GM12878 (cell line): ENCODE measurements at regions not wholly inside any gene's neighbourhood (a gene's known extent, or its start where the extent isn't known, plus 50 kb on each side); places are given as distances from the start of the nearest gene placed in this dataset.

ENCODE experiments used
- ATAC-seq: fragments of 200-7000 bp; cut with Tn5 transposase; 3 replicates; pipeline ENCODE4 v1.9.1; 2020; ENCODE audit warnings: mild to moderate bottlenecking, moderate library complexity
- BruUV-seq: library from RNA; stranded (reverse); fragments of 400-500 nt; replicated peaks from 2 replicates; lab custom pipeline; 2021; lab: Mats Ljungman, UMichigan
- CTCF ChIA-PET: fragments of 300-600 bp; sonication (Branson Sonifier 250); formaldehyde crosslinking; extraction: SDS; loops from one replicate; lab custom pipeline; 2021; ENCODE audit warnings: inconsistent platforms; lab: Yijun Ruan, JAX
- POLR2A ChIA-PET: fragments of 350-600 bp; formaldehyde crosslinking; extraction: SDS; loops from one replicate; lab custom pipeline; 2021; ENCODE audit warnings: inconsistent platforms; lab: Charles Lee
- RAD21 ChIA-PET: fragments of 300-600 bp; sonication (Branson Sonifier 250); formaldehyde crosslinking; loops from one replicate; lab custom pipeline; 2023; ENCODE audit warnings: antibody characterized with exemption; ENCODE audit not compliant: unreplicated experiment; lab: Charles Lee
- SMC1A ChIA-PET: fragments of 300-600 bp; sonication (Branson Sonifier 250); formaldehyde crosslinking; loops from one replicate; lab custom pipeline; 2023; ENCODE audit not compliant: unreplicated experiment, uncharacterized antibody; lab: Charles Lee
- DNase-seq: peaks from one replicate; pipeline ENCODE4 v3.0.0-alpha.2; 2011; ENCODE audit warnings: low read depth, low spot score
- FAIRE-seq: peaks from 3 replicates; lab custom pipeline; 2011; peaks lifted over from hg19 to GRCh38; lab: Jason Lieb, UNC
- H2AFZ ChIP-seq: 2 replicates; pipeline ENCODE4 v1.6.0; 2011; ENCODE audit warnings: low read depth, low read length, control low read depth; ENCODE audit not compliant: control insufficient read depth
- H3K27ac ChIP-seq: 2 replicates; pipeline ENCODE4 v1.5.1; 2011; ENCODE audit warnings: control low read depth; ENCODE audit not compliant: control insufficient read depth, insufficient read depth
- H3K27me3 ChIP-seq, 2 experiments: replicated peaks in 1 of 2; 2 replicates each; pipeline versions ENCODE4 v1.6.0 to v1.6.1; 2011; ENCODE audit warnings: low read length in 1 of 2; ENCODE audit not compliant: control insufficient read depth in 2 of 2, insufficient read depth in 2 of 2
- H3K36me3 ChIP-seq, 2 experiments: 2 replicates each; pipeline ENCODE4 v1.5.1; 2011; ENCODE audit warnings: low read length in 1 of 2; ENCODE audit not compliant: control insufficient read depth in 2 of 2, insufficient read depth in 2 of 2
- H3K4me1 ChIP-seq: 2 replicates; pipeline ENCODE4 v1.6.1; 2011; ENCODE audit warnings: mild to moderate bottlenecking, low read length, moderate library complexity, mixed read lengths; ENCODE audit not compliant: control insufficient read depth, insufficient read depth
- H3K4me2 ChIP-seq: 2 replicates; pipeline ENCODE4 v1.6.0; 2011; ENCODE audit warnings: control low read depth; ENCODE audit not compliant: control insufficient read depth, insufficient read depth
- H3K4me3 ChIP-seq: fragments of 200-600 bp; sonication (generic); 2 replicates; pipeline ENCODE4 v1.5.1; 2016
- H3K79me2 ChIP-seq: 2 replicates; pipeline ENCODE4 v1.6.0; 2011; ENCODE audit warnings: low read length; ENCODE audit not compliant: control insufficient read depth, insufficient read depth
- H3K9ac ChIP-seq: 2 replicates; pipeline ENCODE4 v1.8.0; 2011; ENCODE audit warnings: low read length, control low read depth, mixed read lengths; ENCODE audit not compliant: control insufficient read depth, insufficient read depth
- H3K9me3 ChIP-seq: replicated peaks from 3 replicates; pipeline ENCODE4 v1.5.1; 2011; ENCODE audit warnings: mild to moderate bottlenecking, low read length; ENCODE audit not compliant: control insufficient read depth, insufficient read depth
- H4K20me1 ChIP-seq: 2 replicates; pipeline ENCODE4 v1.6.0; 2011; ENCODE audit not compliant: control insufficient read depth, insufficient read depth
- BRCA1 ChIP-seq: IDR thresholded peaks from 2 replicates; pipeline ENCODE4 v1.6.1; 2011; ENCODE audit warnings: low read depth, low read length, improper control_type of control experiment
- HDGF ChIP-seq: fragments of 450-650 bp; IDR thresholded peaks from 2 replicates; pipeline ENCODE4 v1.6.1; 2016; ENCODE audit warnings: antibody characterized with exemption
- IKZF1 ChIP-seq: fragments of 450-650 bp; conservative IDR thresholded peaks from 2 replicates; pipeline ENCODE4 v1.6.1; 2017; ENCODE audit warnings: antibody characterized with exemption, mild to moderate bottlenecking
- IRF3 ChIP-seq: fragments of 450-650 bp; IDR thresholded peaks from 2 replicates; pipeline ENCODE4 v1.6.1; 2014; ENCODE audit warnings: mild to moderate bottlenecking
- RB1 ChIP-seq: fragments of 450-650 bp; formaldehyde crosslinking; IDR thresholded peaks from 2 replicates; pipeline ENCODE4 v1.6.1; 2017; ENCODE audit warnings: mild to moderate bottlenecking, borderline replicate concordance
- RELB ChIP-seq: fragments of 450-650 bp; IDR thresholded peaks from 2 replicates; pipeline ENCODE4 v1.6.1; 2017; ENCODE audit warnings: low read depth, mild to moderate bottlenecking, moderate library complexity
- SMAD1 ChIP-seq: fragments of 450-650 bp; IDR thresholded peaks from 2 replicates; pipeline ENCODE4 v1.6.1; 2018; ENCODE audit warnings: mild to moderate bottlenecking, low read depth; ENCODE audit not compliant: partially characterized antibody
- SMC3 ChIP-seq: IDR thresholded peaks from 2 replicates; pipeline ENCODE4 v1.6.1; 2011; ENCODE audit warnings: low read length, improper control_type of control experiment, borderline replicate concordance
- SPI1 ChIP-seq: IDR thresholded peaks from 2 replicates; pipeline ENCODE4 v1.6.1; 2011; ENCODE audit warnings: low read depth, mild to moderate bottlenecking, low read length, moderate library complexity, borderline replicate concordance; ENCODE audit not compliant: insufficient read depth
- ZBTB33 ChIP-seq: fragments of 450-650 bp; IDR thresholded peaks from 2 replicates; pipeline ENCODE4 v1.6.1; 2017; ENCODE audit warnings: mild to moderate bottlenecking
- WGBS: methylation state at CpG from one replicate; pipeline ENCODE4 v1.1.6; 2016; ENCODE audit warnings: low lambda C conversion rate; ENCODE audit not compliant: insufficient replicate concordance, insufficient coverage; ENCODE audit errors: missing lambda C conversion rate; 5-methylcytosine and 5-hydroxymethylcytosine counted together
- in situ Hi-C: fragments of 300-500 bp; cut with MboI; formaldehyde crosslinking; loops from 9 replicates; pipeline ENCODE4 v1.14.3; 2018; ENCODE audit warnings: mixed read lengths
- intact Hi-C: fragments of 100-400 bp; cut with micrococcal nuclease; formaldehyde crosslinking; loops from one replicate; pipeline ENCODE4 v1.14.2; 2022; ENCODE audit not compliant: unreplicated experiment

GRCh38 chr22:34161431-34162123, 241.3 kb upstream of the LARGE1 start:
- Histone ChIP-seq H3K4me1 (no peaks in the 10 kb centered on the region), H3K36me3 (no peaks in the 10 kb centered on the region), H3K9me3 (no peaks in the 10 kb centered on the region), H3K4me2 (no peak overlapping the region), H3K27me3 (no peaks in the 10 kb centered on the region; a peak in 1 of 4 replicates), H3K79me2 (no peaks in the 10 kb centered on the region), H3K9ac (no peak overlapping the region), H3K4me3 (no peak overlapping the region), H3K27ac (no peak overlapping the region), H4K20me1 (no peaks in the 10 kb centered on the region), H2AFZ (no peak overlapping the region)
- in situ Hi-C loops = no loop called here
- POLR2A ChIA-PET = no interaction called here
- intact Hi-C loops = no loop called here
- no TSS peak for BruUV-seq
- FAIRE-seq (no peak), DNase-seq (no peak), ATAC-seq (no peak)
- SMC1A ChIA-PET = no interaction called here
- TF ChIP-seq IKZF1 (no peak), ZBTB33 (no peak), SPI1 (no peak), SMAD1 (no peak), RELB (no peak), SMC3 (no peak), HDGF (no peak), RB1 (no peak), BRCA1 (no peak), IRF3 (no peak)
- 15% methylated on average over 9 of the region's 9 CpGs for WGBS
- RAD21 ChIA-PET = no interaction called here
- CTCF ChIA-PET = no interaction called here
